ENCODE measurements at regions not wholly inside any gene's neighbourhood (a gene's known extent, or its start where the extent isn't known, plus 50 kb on each side); places are given as distances from the start of the nearest gene placed in this dataset.

GRCh38 chr14:54333511-54333910 lies 63.3 kb upstream of the CDKN3 start:
- CTCF ChIA-PET (ENCODE audit: partially characterized antibody): interaction anchor here (2.2 to 2.9 kb wide), 2 partner anchors 14 to 159 kb away, joined by 5 to 11 read pairs; no protein-coding TSS in a partner anchor
- no peak for TF ChIP-seq JUND (IDR thresholded peaks at IDR 0.05; ENCODE audit: low read length)

More at GRCh38 chr14:54333511-54333910, 63.3 kb upstream of the CDKN3 start:
- H3K27me3 ChIP-seq (replicated peaks in 1 of 4; ENCODE audit: control insufficient read depth in 3 of 4, extremely low read depth in 1 of 4, insufficient read depth in 3 of 4, low read length in 3 of 4): no peaks in the 10 kb centered on the region
- no peak overlapping the region for H4K8ac ChIP-seq (ENCODE audit: extremely low read depth, insufficient read depth, low read length)
- no peak overlapping the region for H3K14ac ChIP-seq (ENCODE audit: insufficient read length)
- no peak overlapping the region for H3K56ac ChIP-seq (replicated peaks; ENCODE audit: insufficient read length, low read depth, low read length)
- H3K4ac ChIP-seq (replicated peaks; ENCODE audit: insufficient read length, low read depth, low read length): no peak overlapping the region
- no peaks in the 10 kb centered on the region for H3K79me2 ChIP-seq (ENCODE audit: control insufficient read depth in 1 of 2, insufficient read depth in 2 of 2, low read length in 2 of 2)
- H2BK20ac ChIP-seq (ENCODE audit: low read length): no peak overlapping the region
- no peaks in the 10 kb centered on the region for H3K36me3 ChIP-seq (ENCODE audit: control insufficient read depth in 2 of 4, insufficient read depth in 4 of 4, low read length in 3 of 4)
- H2AFZ ChIP-seq (ENCODE audit: low read length): no peak overlapping the region
- no peaks in the 10 kb centered on the region for H3K9me3 ChIP-seq (ENCODE audit: insufficient read depth in 2 of 2, low read depth in 1 of 2, low read length in 1 of 2)
- H3K27ac ChIP-seq (ENCODE audit: low read depth, low read length): no peak overlapping the region
- WGBS, 2 experiments (ENCODE audit: extremely low coverage in 1 of 2, insufficient coverage in 1 of 2, insufficient read length in 1 of 2, insufficient replicate concordance in 2 of 2, low coverage in 1 of 2, low lambda C conversion rate in 2 of 2, missing lambda C conversion rate in 1 of 2): 89% methylated on average over 4 of the region's 4 CpGs; no CpG with 5 or more reads in 1 of the 2 experiments
- H3K4me3 ChIP-seq (ENCODE audit: extremely low read depth in 1 of 4, insufficient read depth in 2 of 4, low read depth in 3 of 4, low read length in 4 of 4): no peak overlapping the region
- no peaks in the 10 kb centered on the region for H3K79me1 ChIP-seq (ENCODE audit: low read depth, low read length)
- H2BK5ac ChIP-seq (ENCODE audit: low read depth, low read length): no peak overlapping the region
- no peak overlapping the region for H4K5ac ChIP-seq (ENCODE audit: insufficient read length, low read depth, low read length)
- H3K18ac ChIP-seq (ENCODE audit: extremely low read depth, low read length): no peak overlapping the region
- H3K4me1 ChIP-seq (replicated peaks in 1 of 4; ENCODE audit: control insufficient read depth in 3 of 4, insufficient read depth in 4 of 4, low read length in 3 of 4): no peaks in the 10 kb centered on the region
- DNase-seq (ENCODE audit: low read depth in 1 of 2, low spot score in 2 of 2) (no peak), FAIRE-seq (no peak)
- H2BK120ac ChIP-seq (replicated peaks; ENCODE audit: low read depth, low read length): no peak overlapping the region
- H3K9ac ChIP-seq (replicated peaks in 1 of 4; ENCODE audit: extremely low read depth in 1 of 4, low read depth in 3 of 4, low read length in 3 of 4): no peak overlapping the region
- H2BK12ac ChIP-seq (ENCODE audit: low read depth, low read length): no peak overlapping the region
- POLR2A ChIA-PET (ENCODE audit: partially characterized antibody): no interaction called here
- H2BK15ac ChIP-seq (ENCODE audit: low read length): no peak overlapping the region
- H4K20me1 ChIP-seq (replicated peaks in 1 of 2; ENCODE audit: control insufficient read depth in 1 of 2, insufficient read depth in 2 of 2, low read length in 2 of 2): no peaks in the 10 kb centered on the region
- H3K4me2 ChIP-seq (ENCODE audit: insufficient read depth in 1 of 2, low read depth in 2 of 2, low read length in 2 of 2): no peak overlapping the region
- H2AK5ac ChIP-seq (ENCODE audit: low read depth, low read length): no peak overlapping the region
- no peak overlapping the region for H3K23ac ChIP-seq (ENCODE audit: insufficient read length)
- no peak overlapping the region for H4K91ac ChIP-seq (replicated peaks; ENCODE audit: insufficient read length, low read length)
- no peaks in the 10 kb centered on the region for H3K23me2 ChIP-seq (ENCODE audit: low read depth, low read length)
